ENCODE measurements at regions not wholly inside any gene's neighbourhood (a gene's known extent, or its start where the extent isn't known, plus 50 kb on each side); places are given as distances from the start of the nearest gene placed in this dataset.
A peak's percentile ranks its signal among the peaks of the same experiment; 100 is the strongest.

GRCh38 chr19:46911456-46911855 is 50.7 kb downstream of the ARHGAP35 start:
- intact Hi-C loops (cut with DNase I): loop anchor here (5.0 kb wide), 2 partner anchors 49 to 66 kb away; partner anchors contain the start of gene ARHGAP35
- no peak for TF ChIP-seq POLR2AphosphoS5 (IDR thresholded peaks at IDR 0.05)
- no peak for TF ChIP-seq CTCF (IDR thresholded peaks at IDR 0.05)
- TF ChIP-seq EP300 (IDR thresholded peaks at IDR 0.05): no peak
- TF ChIP-seq POLR2A (IDR thresholded peaks at IDR 0.05): no peak
- DNase-seq: no peak
- H3K27ac ChIP-seq: no peak overlapping the region
- H3K9me3 ChIP-seq: no peaks in the 10 kb centered on the region
- no peaks in the 10 kb centered on the region for H3K36me3 ChIP-seq
- H3K4me1 ChIP-seq: peaks cover 0 to 64% (median 44%) of the 10 kb centered on the region in 4 donors
- no peak overlapping the region for H3K4me3 ChIP-seq
- no peaks in the 10 kb centered on the region for H3K27me3 ChIP-seq

GRCh38 chr19:46913198-46913851 is 52.5 kb downstream of the ARHGAP35 start:
- Histone ChIP-seq H3K4me3 (no peak overlapping the region), H3K27me3 (no peaks in the 10 kb centered on the region), H3K9me3 (no peaks in the 10 kb centered on the region), H3K4me1 (peaks cover 0 to 69% (median 52%) of the 10 kb centered on the region in 4 donors), H3K27ac (peak overlapping the region; percentile 18 to 75 (median 64)), H3K36me3 (no peaks in the 10 kb centered on the region)
- TF ChIP-seq POLR2A (IDR thresholded peaks at IDR 0.05) (no peak), POLR2AphosphoS5 (IDR thresholded peaks at IDR 0.05) (no peak), EP300 (IDR thresholded peaks at IDR 0.05) (no peak), CTCF (IDR thresholded peaks at IDR 0.05) (no peak)
- intact Hi-C loops (cut with DNase I): loop anchor here (5.0 kb wide), 2 partner anchors 51 to 64 kb away; partner anchors contain the start of gene ARHGAP35
- DNase-seq: no peak
- WGBS, 2 donors: 62 to 79% methylated on average over 6 of the region's 6 CpGs

- intact Hi-C loops (cut with DNase I): loop anchor here (5.0 kb wide), 2 partner anchors 52 to 63 kb away; partner anchors contain the start of gene ARHGAP35
- peak overlapping the region in 1 of 4 donors; percentile 3 for H3K4me3 ChIP-seq
- no peaks in the 10 kb centered on the region for H3K9me3 ChIP-seq
- peak overlapping the region; percentile 18 to 75 (median 64) for H3K27ac ChIP-seq
- peaks cover 0 to 66% (median 49%) of the 10 kb centered on the region in 4 donors for H3K4me1 ChIP-seq
- no peak for TF ChIP-seq POLR2A (IDR thresholded peaks at IDR 0.05)
- TF ChIP-seq POLR2AphosphoS5 (IDR thresholded peaks at IDR 0.05): peak in 3 of 4 donors; percentile 20 to 63 (median 52)
- WGBS, 2 donors: 32 to 33% methylated on average over 4 of the region's 4 CpGs
- H3K27me3 ChIP-seq: no peaks in the 10 kb centered on the region
- DNase-seq: no peak
- H3K36me3 ChIP-seq: peaks cover 0 to 4% (median 2%) of the 10 kb centered on the region in 4 donors
Observed at GRCh38 chr19:46913852-46914430, 53.1 kb downstream of the ARHGAP35 start.

- Histone ChIP-seq H3K36me3 (peaks cover 0 to 18% (median 6%) of the 10 kb centered on the region in 4 donors), H3K4me3 (no peak overlapping the region), H3K27me3 (no peaks in the 10 kb centered on the region), H3K4me1 (peaks cover 0 to 60% (median 48%) of the 10 kb centered on the region in 4 donors), H3K27ac (peak overlapping the region in 2 of 4 donors; percentile 73 to 75), H3K9me3 (no peaks in the 10 kb centered on the region)
- no peak for DNase-seq
- 77 to 79% methylated on average over 2 of the region's 2 CpGs for WGBS, 2 donors
- intact Hi-C loops (cut with DNase I): no loop called here
- TF ChIP-seq POLR2AphosphoS5 (IDR thresholded peaks at IDR 0.05) (no peak), CTCF (IDR thresholded peaks at IDR 0.05) (no peak), EP300 (IDR thresholded peaks at IDR 0.05) (no peak), POLR2A (IDR thresholded peaks at IDR 0.05) (no peak)
Observed at GRCh38 chr19:46915386-46915785, 54.6 kb downstream of the ARHGAP35 start.

- intact Hi-C loops (cut with DNase I): no loop called here
- no peak for TF ChIP-seq EP300 (IDR thresholded peaks at IDR 0.05)
- TF ChIP-seq POLR2A (IDR thresholded peaks at IDR 0.05): no peak
- TF ChIP-seq POLR2AphosphoS5 (IDR thresholded peaks at IDR 0.05): no peak
- H3K36me3 ChIP-seq: peaks cover 0 to 23% (median 11%) of the 10 kb centered on the region in 4 donors
- peaks cover 0 to 56% (median 48%) of the 10 kb centered on the region in 4 donors for H3K4me1 ChIP-seq
- H3K9me3 ChIP-seq: no peaks in the 10 kb centered on the region
- DNase-seq: no peak
- H3K27ac ChIP-seq: peak overlapping the region in 3 of 4 donors; percentile 3 to 25 (median 12)
- WGBS, 2 donors: 86 to 95% methylated on average over 5 of the region's 5 CpGs
- H3K27me3 ChIP-seq: no peaks in the 10 kb centered on the region
- H3K4me3 ChIP-seq: no peak overlapping the region
Observed at GRCh38 chr19:46917002-46917401, 56.2 kb downstream of the ARHGAP35 start.
